DMS79 treated with DMSO at 0.1 percent for 48 hours (cell line): ENCODE measurements at regions not wholly inside any gene's neighbourhood (a gene's known extent, or its start where the extent isn't known, plus 50 kb on each side); places are given as distances from the start of the nearest gene placed in this dataset.
"Not testable (repeated sequence)": the region's sequence is repeated elsewhere in the genome, so short reads cannot be mapped to it uniquely, and the experiment has no call there.

Experiments
- DNase-seq: peaks from one replicate; lab custom pipeline; 2025; lab: John Stamatoyannopoulos, UW

DNA sequence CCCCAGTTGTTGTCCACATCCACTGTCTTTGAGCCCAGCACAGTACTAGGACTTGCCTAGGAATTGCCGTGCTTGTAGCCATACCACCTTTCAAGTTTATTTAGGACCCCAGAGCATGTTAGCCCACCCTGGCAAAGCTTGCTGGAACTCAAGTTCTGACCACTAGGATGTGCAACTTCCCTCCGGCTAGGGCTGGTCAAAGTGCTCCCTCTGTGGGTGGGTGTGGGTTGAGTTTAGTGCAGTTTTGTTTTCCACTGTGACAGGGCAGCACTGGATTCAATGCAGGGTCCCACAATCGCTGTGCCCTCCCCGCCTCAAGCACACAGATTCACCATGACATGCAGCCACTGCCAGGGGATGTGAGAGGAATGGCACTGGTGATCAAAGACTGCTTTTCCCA, 96.0 kb downstream of the RASGEF1B start:
- no peak for DNase-seq

DNA sequence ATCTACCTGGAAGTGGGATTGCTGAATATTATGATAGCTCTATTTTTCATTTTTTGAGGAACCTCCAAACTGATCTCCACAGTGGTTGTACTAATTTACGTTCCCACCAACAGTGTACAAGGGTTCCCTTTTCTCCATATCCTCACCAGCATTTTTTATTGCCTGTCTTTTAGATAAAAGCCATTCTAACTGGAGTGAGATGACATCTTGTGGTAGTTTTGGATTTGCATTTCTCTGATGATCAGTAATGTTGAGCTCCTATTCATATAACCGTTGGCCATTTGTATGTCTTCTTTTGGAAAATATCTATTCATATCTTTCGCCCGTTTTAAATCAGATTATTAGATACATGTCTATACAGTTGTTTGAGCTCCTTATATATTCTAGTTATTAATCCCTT, 101.8 kb downstream of the RASGEF1B start:
- no peak for DNase-seq

DNA sequence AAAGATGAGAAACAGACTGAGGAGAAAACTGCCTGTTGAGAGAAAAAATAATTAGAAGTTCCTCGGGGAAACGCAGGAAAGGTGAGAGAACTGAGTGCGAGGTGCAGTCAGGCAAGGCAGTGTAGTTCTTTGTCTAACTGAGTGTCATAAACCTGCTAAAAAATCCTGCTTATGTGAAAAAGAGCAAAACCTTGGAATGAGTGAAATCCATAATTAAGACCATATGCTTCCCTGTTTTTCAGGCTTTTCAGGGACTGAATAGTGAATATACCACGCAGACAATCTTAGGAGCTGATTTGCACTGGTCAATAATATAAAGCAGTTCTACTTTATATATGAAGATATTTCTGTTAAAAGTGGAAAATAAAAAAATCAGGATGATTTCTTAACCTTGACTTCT, 104.9 kb downstream of the RASGEF1B start:
- no peak for DNase-seq

DNA sequence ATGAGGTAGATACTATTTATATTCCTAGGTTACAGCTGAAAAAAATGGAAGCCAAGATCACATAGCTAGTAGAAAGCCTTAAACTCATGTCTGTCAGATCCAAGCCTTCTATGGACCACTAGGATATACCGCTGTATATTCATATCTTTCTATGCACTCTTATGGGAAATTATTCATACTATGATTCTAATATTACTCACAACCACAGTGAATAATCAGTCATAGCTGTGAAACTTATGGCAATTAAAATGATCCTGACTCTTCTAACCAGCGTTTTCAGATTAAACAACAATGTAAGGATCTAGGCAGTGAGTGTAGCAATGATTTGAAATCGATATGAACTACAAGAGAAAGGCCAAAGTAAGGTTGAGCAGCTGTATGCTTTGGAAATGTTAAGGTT, 111.0 kb downstream of the RASGEF1B start:
- no peak for DNase-seq

DNA sequence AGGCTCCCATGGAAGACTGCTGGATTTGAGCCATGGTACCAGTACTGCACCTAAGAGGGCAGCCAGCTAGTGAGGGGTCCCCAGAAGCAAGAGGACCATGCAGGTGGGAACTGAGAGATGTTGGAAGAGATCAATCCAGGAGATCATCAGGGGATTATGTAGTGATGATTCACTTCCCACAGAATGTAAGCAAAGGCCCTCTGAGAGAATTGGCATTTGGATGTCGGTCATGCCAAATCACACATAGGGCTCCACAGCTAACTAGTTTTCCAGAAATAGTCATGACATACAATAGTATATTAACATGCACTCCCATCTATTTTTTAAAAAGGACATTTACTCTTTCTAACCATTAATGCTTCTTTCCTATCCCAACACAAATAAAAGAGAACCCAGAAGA, 112.5 kb downstream of the RASGEF1B start:
- no peak for DNase-seq

DNA sequence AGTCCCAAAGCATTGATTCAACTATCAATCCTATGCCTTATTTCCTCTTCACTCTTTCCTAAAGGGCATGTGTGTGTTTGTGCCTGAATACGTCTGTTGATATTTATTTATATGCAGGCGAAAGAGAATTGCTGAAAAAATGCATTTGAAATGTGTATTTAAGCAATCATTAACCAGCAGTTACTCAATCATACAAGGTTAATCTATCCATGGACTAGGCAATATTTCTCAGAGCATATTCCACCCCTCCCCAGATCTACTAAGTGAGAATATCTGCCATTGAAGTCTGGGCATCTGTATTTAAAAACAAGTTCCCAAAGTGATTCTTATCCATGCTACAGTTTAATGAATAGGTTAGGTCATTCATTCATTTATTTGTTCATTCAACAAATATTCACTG, 113.6 kb downstream of the RASGEF1B start:
- no peak for DNase-seq

DNA sequence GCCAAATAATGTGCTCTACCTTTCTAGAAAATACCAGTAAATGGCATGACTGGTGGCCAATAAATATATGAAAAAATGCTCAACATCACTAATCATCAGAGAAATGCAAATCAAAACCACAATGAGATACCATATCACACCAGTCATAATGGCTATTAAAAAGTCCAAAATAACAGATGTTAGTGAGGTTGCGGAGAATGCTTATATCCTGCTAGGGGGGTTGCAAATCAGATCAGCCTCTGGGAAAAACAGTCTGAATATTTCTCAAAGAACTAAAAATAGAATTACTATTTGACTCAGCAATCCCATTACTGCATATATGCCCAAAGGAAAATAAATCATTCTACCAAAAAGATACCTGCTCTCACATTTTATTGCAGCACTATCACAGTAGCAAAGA, 115.1 kb downstream of the RASGEF1B start:
- no peak for DNase-seq

DNA sequence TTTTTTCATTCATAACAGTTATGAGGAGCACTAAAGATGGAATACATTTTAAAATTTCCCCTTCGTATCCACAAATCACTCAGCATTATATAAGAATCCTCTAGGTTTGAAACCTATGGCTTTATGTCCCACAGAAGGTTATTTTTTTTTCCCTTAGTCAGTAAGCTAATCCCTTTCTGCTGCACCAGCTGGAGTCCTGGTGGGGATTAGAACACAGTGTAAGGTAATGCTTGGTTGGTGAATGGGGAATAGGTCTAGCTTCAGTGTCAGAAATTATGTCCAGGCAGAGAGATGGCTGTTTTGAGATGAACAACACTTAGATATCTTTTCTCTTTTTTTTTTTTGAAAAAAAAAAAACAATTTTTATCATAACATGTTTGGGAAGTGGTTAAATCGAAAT, 116.6 kb downstream of the RASGEF1B start:
- DNase-seq = no peak

DNA sequence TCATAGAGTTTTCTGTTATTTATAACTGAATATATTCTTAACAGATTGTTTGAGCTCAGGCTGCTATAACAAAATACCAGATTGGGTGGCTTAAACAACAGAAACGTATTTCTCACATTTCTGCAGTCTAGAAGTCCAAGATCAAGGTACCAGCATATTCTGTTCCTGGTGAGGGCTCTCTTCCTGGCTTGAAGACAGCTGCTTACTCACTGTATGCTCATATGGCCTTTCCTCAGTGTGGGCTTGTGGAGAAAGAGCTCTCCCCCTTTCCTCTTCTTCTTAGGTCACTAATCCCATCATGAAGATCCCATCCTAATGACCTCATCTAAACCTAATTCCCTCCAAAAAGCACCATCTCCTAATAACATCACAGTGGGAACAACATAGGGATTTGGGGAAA, 117.8 kb downstream of the RASGEF1B start:
- DNase-seq = no peak

DNA sequence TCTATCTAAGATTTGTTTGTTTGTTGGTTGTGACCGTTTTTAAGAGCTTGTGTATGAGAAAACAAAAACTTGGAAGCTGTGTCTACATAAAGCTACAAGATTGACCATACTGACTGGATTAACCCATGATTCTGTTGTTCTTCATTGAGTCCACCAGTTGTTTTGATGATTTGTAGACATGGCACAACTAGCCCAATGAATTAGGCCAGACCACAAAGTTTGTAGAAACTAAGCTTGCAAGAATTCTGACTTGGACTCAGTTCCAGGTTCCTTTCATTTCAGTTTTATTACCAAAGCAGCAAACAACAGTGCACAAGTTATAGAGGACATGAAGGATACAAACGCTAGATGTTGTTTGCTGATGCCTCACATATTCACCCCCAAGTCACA, 119.3 kb downstream of the RASGEF1B start:
- DNase-seq = no peak

DNA sequence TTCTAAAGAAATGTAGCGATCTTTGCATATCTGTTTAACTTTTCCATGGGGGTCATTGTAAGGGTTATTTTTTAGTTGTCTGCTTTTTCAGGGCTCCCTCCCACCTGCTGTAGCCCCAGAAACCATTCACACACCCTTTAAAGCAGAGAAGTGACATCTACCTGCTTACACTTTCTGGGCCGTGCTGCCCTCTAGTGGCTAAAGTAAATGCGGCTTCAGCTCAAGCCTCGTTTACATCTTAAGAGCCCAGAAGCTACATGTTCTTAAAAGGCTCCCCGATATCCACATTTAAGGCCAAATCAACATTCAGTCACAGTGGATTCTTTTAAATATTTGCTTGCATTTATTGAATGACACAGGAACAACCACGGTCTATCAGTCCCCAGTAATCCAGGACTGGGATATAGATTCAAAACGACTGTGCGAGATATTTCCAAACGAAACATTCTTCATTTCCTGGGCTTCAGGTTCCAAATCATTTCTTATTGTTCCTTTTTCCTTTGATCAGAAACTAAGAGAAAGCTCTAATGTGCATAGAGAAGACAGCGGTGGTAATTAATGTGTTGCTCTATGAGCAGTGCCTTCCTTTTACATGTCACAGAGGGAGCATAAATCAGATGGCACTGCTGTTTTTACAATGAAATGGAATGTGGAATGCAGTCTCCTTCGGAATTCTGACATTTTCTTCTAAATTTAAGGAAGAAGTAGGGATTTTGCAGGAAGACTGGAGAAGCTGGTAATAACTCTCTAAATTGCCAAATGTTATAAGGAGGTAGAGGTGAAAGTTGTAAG, 119.9 kb downstream of the RASGEF1B start:
- DNase-seq = peak; percentile 68

DNA sequence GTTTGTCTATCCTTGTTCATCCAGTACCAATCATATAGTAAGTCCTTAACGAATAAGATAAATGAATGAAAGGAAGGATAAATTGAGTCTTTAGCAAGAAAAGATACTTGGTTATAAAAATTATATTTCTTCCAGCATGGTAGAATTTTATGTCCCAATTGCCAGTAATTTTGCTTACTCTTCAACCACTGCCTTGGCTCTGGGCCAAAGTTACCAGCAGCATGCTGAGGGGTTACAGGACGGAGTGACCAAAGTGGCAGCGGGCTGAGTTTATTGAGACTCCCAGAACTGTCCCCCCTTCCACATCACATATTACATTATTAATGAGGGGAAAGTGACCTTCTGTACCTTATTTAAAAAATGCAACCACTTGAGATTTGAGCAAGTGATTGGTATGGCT, 121.7 kb downstream of the RASGEF1B start:
- DNase-seq = no peak

DNA sequence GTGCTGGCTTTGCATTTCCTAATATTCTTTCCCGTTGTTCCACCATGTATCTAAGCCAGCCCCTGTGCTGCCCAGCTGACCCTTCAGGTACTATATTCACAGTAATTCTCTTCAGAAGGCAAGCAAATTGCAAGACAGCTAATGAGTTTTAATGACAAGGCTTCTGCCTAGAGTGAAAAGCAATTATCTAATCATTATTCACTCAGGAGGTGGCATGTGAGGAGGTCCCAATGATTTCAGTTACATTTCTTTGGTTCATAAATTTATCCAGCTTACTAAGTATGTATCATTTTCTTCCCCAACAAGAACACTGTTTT, 123.0 kb downstream of the RASGEF1B start:
- DNase-seq = no peak

DNA sequence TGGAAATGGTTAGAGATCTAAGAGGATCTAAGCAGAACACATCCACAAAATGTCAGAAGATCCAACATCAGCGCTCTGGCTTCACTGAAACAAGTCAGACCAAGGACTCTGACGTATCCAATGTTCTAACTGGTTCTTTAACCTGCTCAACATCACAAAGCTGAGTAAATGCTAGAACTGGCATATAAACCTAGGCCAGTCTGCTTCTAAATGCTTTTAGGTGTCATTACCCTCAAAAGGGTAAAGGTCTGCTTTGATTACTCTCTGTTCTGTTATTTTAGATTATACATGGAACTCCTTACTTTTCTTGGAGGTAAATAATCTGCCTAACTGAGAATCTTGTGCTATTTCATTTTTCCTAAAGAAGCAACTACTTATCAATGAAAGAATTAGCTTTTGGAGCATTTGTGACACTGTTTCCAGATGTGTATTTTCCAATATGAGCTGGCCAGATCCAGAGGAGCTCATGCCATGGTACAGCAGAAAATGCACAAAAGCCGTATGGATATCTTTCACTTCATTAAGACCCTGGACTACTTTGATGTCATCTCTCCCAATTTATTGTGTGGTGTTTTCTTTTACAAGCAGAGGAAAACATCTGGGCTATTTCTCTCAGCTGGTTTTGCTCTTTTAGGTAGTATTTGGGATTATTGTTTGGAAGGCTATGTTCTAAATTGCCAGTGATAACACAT, 123.5 kb downstream of the RASGEF1B start:
- no peak for DNase-seq

DNA sequence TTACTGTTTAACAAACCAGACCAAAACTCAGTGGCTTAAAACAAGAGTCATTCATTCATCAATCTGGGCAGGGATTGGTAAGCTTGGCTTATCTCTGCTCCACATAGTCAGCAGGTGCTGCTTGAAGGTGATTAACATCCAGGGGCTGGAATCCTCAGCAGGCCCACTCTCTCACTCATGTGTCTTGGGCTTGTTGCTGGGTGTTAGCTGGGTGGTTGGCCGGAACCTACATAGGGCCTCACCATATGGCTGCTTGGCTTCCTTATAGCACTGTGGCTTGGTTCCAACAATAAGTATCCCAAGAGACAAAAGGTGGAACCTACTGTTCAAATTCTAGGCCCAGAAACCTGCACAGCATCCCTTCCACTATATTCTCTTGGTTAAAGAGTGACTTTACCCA, 125.0 kb downstream of the RASGEF1B start:
- no peak for DNase-seq

DNA sequence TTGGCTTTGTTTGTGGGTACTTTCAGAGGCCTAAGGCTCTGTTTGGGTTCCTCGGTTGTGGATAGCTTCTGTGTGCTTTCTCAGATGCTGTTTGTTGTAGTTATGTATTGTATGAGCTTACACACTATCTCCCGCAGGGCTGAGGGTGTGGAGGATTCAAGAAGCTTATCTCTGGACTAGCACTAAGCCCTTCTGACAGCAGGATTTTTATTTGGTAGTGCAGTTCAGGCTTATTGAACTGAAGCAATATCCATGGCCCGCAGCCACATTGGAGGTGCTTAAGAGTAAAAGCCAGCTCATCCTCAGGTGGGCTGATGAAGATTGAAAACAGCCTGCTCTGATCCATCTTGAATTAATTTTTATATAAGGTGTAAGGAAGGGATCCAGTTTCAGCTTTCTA, 128.2 kb downstream of the RASGEF1B start:
- no peak for DNase-seq

DNA sequence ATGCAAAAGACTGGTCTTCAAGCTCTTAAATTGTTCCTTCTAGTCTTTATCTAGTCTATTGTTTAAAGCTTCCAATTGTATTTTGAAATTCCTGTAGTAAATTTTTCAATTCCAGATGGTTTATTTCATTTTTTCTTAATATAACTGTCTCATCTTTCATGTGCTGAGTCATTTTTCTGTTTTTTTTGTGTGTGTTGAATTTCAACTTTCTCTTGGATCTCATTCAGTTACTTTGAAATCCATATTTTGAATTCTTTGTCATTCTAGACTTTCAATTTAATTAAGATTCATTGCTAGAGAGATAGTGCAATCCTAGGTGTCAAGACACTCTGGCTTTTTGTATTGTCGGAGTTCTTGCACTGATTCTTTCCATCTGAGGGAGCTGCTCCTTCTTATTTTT, 128.0 kb upstream of the PRKG2 start:
- no peak for DNase-seq

DNA sequence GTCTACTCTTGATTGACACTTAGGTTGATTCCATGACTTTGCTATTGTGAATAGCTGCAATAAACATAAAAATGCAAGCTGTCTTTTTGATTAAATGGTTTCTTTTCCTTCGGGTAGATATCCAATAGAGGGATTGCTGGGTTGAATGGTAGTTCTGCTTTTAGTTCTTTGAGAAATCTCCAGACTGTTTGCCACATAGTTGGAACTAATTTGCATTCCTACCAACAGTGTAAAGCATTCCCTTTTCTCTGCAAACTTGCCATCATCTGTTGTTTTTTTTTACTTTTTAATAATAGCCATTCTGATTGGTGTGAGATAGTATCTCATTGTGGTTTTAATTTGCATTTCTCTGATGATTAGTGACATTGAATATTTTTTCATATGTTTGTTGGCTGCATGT, 122.2 kb upstream of the PRKG2 start:
- no peak for DNase-seq

DNA sequence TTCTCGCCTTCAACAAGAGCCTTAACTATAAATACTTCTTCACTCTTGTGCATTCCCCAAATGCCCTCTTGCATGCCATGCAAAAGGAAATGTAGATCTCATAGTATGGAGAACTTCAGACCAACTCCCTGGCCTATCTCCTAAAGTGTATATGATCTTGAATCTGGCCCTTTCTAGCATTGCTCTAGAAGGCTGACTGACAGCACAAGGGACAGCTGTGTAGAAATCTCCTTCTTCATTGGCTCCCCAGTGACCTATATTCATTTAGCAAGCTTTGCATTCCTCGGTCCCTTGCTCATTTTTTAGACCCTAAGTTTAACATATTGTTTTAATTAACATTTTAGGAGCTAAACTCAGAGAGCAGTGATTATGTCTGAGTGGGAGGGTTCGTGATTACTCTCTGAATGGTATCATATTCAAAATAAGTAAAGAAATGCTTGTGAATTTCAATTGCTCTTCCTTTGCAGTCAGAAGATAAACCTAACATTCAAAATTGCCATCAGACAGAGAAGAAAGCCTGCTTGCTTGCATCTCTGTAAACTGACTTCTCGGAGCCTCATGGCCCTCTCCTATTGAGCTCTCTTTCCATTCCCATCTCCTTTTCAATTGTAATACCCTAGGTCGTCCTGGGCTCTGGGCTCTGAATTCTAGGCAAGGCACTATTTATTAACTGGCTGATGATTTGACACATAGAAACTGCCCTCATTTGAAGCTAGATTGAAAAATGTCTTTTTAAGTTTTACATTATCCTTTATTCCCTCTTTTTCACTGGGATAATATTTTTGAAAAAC, 120.3 kb upstream of the PRKG2 start:
- no peak for DNase-seq

DNA sequence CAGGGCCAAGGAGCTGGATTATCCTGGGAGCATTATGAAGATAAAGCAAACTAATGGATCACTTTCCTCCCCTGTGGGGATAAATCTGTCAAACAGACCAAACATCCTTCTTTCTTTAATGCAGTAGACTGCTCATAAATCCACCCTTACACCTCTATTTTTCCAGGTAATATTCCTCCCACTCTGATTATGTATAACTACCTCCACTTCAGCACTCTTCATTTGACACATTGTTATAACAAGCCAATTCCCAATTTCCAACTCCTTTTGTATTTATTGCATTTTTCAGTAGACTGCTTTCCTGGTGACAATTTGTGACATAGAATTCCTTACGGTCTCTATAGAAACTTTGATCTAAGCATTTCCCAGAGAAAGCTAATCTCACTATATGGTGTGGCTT, 115.0 kb upstream of the PRKG2 start:
- no peak for DNase-seq

DNA sequence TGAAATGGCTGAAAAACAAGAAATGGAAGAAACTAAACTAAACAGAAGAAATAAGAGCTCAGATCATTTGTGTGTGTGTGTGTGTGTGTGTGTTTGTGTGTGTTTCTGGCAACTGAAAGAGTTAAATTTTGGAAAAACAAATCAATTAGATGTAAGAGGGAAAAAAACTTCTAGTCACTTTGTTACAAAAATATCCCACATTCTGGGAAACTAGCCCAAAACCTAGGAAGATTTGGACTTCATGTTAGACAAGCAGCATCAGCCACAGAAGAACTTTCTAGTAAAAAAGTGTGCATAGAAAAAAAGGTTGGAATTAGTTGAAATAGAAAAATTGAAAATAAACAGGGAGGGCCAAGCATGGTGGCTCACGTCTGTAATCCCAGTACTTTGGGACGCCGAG, 111.6 kb upstream of the PRKG2 start:
- no peak for DNase-seq

DNA sequence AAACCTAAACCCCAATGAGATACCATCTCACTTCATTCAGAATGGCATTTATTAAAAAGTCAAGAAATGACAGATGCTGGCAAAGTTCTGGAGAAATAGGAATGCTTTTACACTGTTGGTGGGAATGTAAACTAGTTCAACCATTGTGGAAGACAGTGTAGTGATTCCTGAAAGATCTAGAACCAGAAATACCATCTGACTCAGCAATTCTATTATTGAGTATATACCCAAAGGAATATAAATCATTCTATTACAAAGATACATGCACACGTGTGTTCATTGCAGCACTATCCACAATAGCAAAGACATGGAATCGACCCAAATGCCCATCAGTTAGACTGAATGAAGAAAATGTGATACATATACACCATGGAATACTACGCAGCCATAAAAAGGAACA, 109.6 kb upstream of the PRKG2 start:
- not testable (repeated sequence) for DNase-seq

DNA sequence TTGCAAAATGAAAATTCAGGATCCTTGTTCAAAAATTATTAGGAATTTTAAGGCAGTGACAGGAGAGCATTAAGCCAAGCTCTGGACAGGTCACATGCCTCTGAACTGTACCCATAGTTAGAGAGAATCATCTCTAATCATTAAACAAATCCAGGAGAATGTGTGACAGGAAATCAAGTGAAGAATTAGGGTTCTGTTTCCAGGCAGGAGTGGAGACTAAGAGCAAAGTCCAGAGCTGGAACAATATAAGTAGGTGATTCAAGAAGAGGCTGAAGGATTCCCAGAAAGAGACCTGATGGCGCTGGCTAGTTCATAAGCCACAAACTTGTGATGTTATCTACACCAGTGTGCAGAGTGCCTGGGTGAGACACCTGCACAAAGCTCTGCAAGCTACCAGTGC, 104.6 kb upstream of the PRKG2 start:
- DNase-seq = no peak
